22Rv1 (cell line): ENCODE measurements at regions not wholly inside any gene's neighbourhood (a gene's known extent, or its start where the extent isn't known, plus 50 kb on each side); places are given as distances from the start of the nearest gene placed in this dataset.

Experiments
- ZFX ChIP-seq: fragments of 450-650 bp; IDR thresholded peaks from 2 replicates; pipeline ENCODE4 v1.6.1; 2017; ENCODE audit warnings: antibody characterized with exemption, borderline replicate concordance
- TF ChIP-seq, protein P1 (sequence below): fragments of 450-650 bp; IDR thresholded peaks from 2 replicates; pipeline ENCODE4 v1.5.1; 2017; ENCODE audit warnings: mild to moderate bottlenecking

DNA sequence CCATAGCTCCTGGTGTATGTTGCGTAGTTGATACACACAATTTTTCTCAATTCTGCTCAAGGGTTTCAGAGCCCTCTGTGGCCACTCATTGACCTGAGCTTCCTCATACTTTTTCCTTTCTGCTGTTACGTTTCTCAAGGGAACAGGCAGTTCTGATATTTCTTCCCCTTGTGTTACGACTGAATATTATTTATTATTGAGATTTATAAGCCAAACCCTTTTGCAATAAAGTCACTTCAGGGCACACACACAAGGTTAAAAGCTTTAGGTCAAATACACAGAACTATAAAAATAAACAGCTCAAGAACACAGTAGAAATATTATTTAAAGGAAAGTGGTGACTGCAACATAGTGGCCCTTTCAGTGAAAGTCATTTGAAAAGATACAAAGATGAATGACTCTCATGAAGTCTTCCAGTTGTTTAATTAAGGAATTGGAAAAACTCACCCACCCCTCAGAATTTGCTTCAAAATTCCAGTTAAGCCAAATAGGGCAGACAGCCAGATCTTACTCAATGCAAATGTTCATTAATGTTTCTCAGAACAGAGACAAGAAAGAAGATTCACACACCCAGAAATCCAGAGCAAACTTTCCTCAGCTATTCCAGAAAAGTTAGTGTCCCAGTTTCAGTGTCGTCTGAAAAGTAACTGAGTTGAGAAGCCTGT, 179.7 kb downstream of the TRIB2 start:
- TF ChIP-seq, protein P1, sequence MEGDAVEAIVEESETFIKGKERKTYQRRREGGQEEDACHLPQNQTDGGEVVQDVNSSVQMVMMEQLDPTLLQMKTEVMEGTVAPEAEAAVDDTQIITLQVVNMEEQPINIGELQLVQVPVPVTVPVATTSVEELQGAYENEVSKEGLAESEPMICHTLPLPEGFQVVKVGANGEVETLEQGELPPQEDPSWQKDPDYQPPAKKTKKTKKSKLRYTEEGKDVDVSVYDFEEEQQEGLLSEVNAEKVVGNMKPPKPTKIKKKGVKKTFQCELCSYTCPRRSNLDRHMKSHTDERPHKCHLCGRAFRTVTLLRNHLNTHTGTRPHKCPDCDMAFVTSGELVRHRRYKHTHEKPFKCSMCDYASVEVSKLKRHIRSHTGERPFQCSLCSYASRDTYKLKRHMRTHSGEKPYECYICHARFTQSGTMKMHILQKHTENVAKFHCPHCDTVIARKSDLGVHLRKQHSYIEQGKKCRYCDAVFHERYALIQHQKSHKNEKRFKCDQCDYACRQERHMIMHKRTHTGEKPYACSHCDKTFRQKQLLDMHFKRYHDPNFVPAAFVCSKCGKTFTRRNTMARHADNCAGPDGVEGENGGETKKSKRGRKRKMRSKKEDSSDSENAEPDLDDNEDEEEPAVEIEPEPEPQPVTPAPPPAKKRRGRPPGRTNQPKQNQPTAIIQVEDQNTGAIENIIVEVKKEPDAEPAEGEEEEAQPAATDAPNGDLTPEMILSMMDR = no peak
- no peak for TF ChIP-seq ZFX
